ENCODE measurements at regions not wholly inside any gene's neighbourhood (a gene's known extent, or its start where the extent isn't known, plus 50 kb on each side); places are given as distances from the start of the nearest gene placed in this dataset.

DNA sequence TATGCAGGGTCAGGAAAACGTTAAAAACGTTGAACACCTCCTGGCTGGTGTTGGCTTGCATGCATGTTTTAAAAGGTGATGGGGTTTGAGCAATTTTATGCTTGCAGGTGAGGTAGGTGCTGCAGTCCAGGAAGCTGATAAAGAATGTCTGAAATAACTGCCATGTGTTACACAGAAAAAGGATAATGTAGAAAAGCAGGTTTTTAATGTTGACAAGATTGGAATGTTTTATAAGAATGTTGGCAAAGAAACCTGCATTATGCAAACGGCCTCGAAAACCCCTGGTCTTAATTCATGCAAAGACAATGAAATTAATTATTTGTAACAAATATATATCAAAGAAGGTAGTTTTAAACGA lies 723.7 kb upstream of the AGA start:
- no peak overlapping the region for H3K4me3 ChIP-seq (replicated peaks in 1 of 3; ENCODE audit: insufficient read depth in 1 of 3, low read depth in 2 of 3, low read length in 3 of 3)
- FAIRE-seq (no peak), ATAC-seq (no peak), DNase-seq (ENCODE audit: low spot score) (no peak)
- no peaks in the 10 kb centered on the region for H3K4me1 ChIP-seq (ENCODE audit: insufficient read depth, low read length)
- no peak for TF ChIP-seq SOX5 (CRISPR knock-in tag; IDR thresholded peaks at IDR 0.05; ENCODE audit: borderline replicate concordance)
- TF ChIP-seq ZNF570 (CRISPR knock-in tag; IDR thresholded peaks at IDR 0.05; ENCODE audit: borderline replicate concordance), result no peak
- TF ChIP-seq HNRNPK (IDR thresholded peaks at IDR 0.05; ENCODE audit: low read depth, low read length, poor library complexity, severe bottlenecking), result no peak
- no peak for TF ChIP-seq ZNF253 (CRISPR knock-in tag; IDR thresholded peaks at IDR 0.05; ENCODE audit: borderline replicate concordance)
- intact Hi-C loops (cut with micrococcal nuclease; ENCODE audit: unreplicated experiment) (no loop called here), in situ Hi-C loops (cut with HindIII; ENCODE audit: extremely low pct_ligation_motif_present, low pct_unique_long_range_greater_than_20kb) (no loop called here)
- no peaks in the 10 kb centered on the region for H4K20me1 ChIP-seq (ENCODE audit: insufficient read depth, low read length)
- H3K4me2 ChIP-seq (ENCODE audit: low read depth, low read length), result no peak overlapping the region
- no TSS peak for BruUV-seq (replicated peaks)
- ChIA-PET CTCF (ENCODE audit: low intra/inter-chr PET ratio, low total read pairs) (no interaction called here), POLR2A (no interaction called here)
- no peak overlapping the region for H2AFZ ChIP-seq (ENCODE audit: low read length)
- H3K9ac ChIP-seq (ENCODE audit: insufficient read depth, low read depth, low read length), result no peak overlapping the region
- peaks cover 17% of the 10 kb centered on the region for H3K9me3 ChIP-seq (ENCODE audit: low read length)
- no peak overlapping the region for H3K27ac ChIP-seq (ENCODE audit: extremely low read length, insufficient read depth, low read length)
- 2% methylated on average over 5 of the region's 5 CpGs for WGBS (ENCODE audit: low lambda C conversion rate)
- H3K36me3 ChIP-seq (replicated peaks in 1 of 2; ENCODE audit: control insufficient read depth in 1 of 2, insufficient read depth in 2 of 2, low read length in 2 of 2), result no peaks in the 10 kb centered on the region
- no peaks in the 10 kb centered on the region for H3K79me2 ChIP-seq (ENCODE audit: insufficient read depth, low read length)
- no peaks in the 10 kb centered on the region for H3K27me3 ChIP-seq (ENCODE audit: control insufficient read depth in 1 of 2, insufficient read depth in 2 of 2, low read length in 2 of 2)

- no peaks in the 10 kb centered on the region for H3K9me3 ChIP-seq (ENCODE audit: low read length)
- CTCF ChIA-PET (ENCODE audit: low intra/inter-chr PET ratio, low total read pairs), result no interaction called here
- in situ Hi-C loops (cut with HindIII; ENCODE audit: extremely low pct_ligation_motif_present, low pct_unique_long_range_greater_than_20kb), result no loop called here
Observed at GRCh38 chr4:178173771-178174170, 731.5 kb upstream of the AGA start.

More at GRCh38 chr4:178173771-178174170, 731.5 kb upstream of the AGA start:
- Histone ChIP-seq H3K27ac (ENCODE audit: extremely low read length, insufficient read depth, low read length) (no peak overlapping the region), H3K36me3 (replicated peaks in 1 of 2; ENCODE audit: control insufficient read depth in 1 of 2, insufficient read depth in 2 of 2, low read length in 2 of 2) (no peaks in the 10 kb centered on the region), H3K27me3 (ENCODE audit: control insufficient read depth in 1 of 2, insufficient read depth in 2 of 2, low read length in 2 of 2) (no peaks in the 10 kb centered on the region), H3K4me1 (ENCODE audit: insufficient read depth, low read length) (no peaks in the 10 kb centered on the region), H2AFZ (ENCODE audit: low read length) (no peak overlapping the region), H4K20me1 (ENCODE audit: insufficient read depth, low read length) (no peaks in the 10 kb centered on the region), H3K9ac (ENCODE audit: insufficient read depth, low read depth, low read length) (no peak overlapping the region), H3K79me2 (ENCODE audit: insufficient read depth, low read length) (no peaks in the 10 kb centered on the region), H3K4me3 (replicated peaks in 1 of 3; ENCODE audit: insufficient read depth in 1 of 3, low read depth in 2 of 3, low read length in 3 of 3) (no peak overlapping the region), H3K4me2 (ENCODE audit: low read depth, low read length) (no peak overlapping the region)
- FAIRE-seq (no peak), DNase-seq (ENCODE audit: low spot score) (no peak), ATAC-seq (no peak)
- intact Hi-C loops (cut with micrococcal nuclease; ENCODE audit: unreplicated experiment), result no loop called here
- BruUV-seq (replicated peaks), result no TSS peak
- 19% methylated on average over 6 of the region's 6 CpGs for WGBS (ENCODE audit: low lambda C conversion rate)
- POLR2A ChIA-PET, result no interaction called here
- peak; percentile 92 to 98 for TF ChIP-seq MAFK (conservative IDR thresholded peaks at IDR 0.05 in 1 of 2, IDR thresholded peaks at IDR 0.05 in 1 of 2; ENCODE audit: low read length in 2 of 2)
- peak; percentile 96 for TF ChIP-seq MAFF (IDR thresholded peaks at IDR 0.05; ENCODE audit: low read depth, low read length)
- TF ChIP-seq, protein P1, sequence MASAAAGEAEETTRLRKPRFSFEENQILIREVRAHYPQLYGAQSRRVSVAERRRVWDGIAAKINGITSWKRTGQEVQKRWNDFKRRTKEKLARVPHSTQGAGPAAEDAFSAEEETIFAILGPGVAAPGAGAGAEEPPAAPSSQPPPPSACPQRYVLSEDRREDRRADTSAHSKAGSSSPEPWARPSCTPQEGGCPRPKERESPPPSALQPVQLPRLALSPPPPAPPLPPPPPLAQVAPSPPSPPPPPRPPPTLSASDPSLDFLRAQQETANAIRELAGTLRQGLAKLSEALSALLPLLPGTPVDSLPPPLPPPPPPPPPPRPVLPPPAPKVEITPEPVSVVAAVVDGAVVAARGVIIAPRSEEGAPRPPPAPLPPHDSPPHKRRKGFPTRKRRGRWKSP (CRISPR knock-in tag; IDR thresholded peaks at IDR 0.05), result no peak
- TF ChIP-seq, protein P2, sequence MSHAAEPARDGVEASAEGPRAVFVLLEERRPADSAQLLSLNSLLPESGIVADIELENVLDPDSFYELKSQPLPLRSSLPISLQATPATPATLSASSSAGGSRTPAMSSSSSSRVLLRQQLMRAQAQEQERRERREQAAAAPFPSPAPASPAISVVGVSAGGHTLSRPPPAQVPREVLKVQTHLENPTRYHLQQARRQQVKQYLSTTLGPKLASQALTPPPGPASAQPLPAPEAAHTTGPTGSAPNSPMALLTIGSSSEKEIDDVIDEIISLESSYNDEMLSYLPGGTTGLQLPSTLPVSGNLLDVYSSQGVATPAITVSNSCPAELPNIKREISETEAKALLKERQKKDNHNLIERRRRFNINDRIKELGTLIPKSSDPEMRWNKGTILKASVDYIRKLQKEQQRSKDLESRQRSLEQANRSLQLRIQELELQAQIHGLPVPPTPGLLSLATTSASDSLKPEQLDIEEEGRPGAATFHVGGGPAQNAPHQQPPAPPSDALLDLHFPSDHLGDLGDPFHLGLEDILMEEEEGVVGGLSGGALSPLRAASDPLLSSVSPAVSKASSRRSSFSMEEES (CRISPR knock-in tag; IDR thresholded peaks at IDR 0.05), result no peak

All from HepG2 (cell line).